ENCODE measurements at regions not wholly inside any gene's neighbourhood (a gene's known extent, or its start where the extent isn't known, plus 50 kb on each side); places are given as distances from the start of the nearest gene placed in this dataset.

GRCh38 chr11:112367895-112368294 is 107.2 kb upstream of the PLET1 start:
- no peak for TF ChIP-seq CTCF (IDR thresholded peaks at IDR 0.05)
- no peak for TF ChIP-seq POLR2A (IDR thresholded peaks at IDR 0.05)

All from testis (tissue), 2 donors.